ENCODE measurements at regions not wholly inside any gene's neighbourhood (a gene's known extent, or its start where the extent isn't known, plus 50 kb on each side); places are given as distances from the start of the nearest gene placed in this dataset.

DNA sequence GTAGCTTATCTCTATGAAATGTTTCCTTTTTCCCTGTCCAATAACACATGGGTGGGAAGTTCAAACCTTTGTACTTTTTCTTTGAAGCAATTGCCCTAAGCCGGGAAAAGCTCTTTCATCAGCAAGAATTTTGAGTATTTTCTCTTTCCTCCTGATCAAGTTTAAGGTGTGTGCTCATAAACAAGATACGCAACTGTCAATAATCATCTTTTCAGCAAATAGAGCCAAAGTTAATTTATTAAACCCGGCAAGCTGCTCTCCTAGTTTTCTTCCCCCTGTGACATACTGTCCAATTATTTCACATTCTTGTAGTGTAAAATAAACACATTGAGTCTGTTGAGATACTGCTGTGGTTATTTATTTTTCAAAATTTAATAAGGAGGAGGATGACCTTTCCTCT is 194.4 kb downstream of the EDN1 start:
- no peak for TF ChIP-seq CREB1 (CRISPR knock-in tag; IDR thresholded peaks at IDR 0.05)
- TF ChIP-seq, protein P1, sequence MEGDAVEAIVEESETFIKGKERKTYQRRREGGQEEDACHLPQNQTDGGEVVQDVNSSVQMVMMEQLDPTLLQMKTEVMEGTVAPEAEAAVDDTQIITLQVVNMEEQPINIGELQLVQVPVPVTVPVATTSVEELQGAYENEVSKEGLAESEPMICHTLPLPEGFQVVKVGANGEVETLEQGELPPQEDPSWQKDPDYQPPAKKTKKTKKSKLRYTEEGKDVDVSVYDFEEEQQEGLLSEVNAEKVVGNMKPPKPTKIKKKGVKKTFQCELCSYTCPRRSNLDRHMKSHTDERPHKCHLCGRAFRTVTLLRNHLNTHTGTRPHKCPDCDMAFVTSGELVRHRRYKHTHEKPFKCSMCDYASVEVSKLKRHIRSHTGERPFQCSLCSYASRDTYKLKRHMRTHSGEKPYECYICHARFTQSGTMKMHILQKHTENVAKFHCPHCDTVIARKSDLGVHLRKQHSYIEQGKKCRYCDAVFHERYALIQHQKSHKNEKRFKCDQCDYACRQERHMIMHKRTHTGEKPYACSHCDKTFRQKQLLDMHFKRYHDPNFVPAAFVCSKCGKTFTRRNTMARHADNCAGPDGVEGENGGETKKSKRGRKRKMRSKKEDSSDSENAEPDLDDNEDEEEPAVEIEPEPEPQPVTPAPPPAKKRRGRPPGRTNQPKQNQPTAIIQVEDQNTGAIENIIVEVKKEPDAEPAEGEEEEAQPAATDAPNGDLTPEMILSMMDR (IDR thresholded peaks at IDR 0.05) = no peak
- TF ChIP-seq, protein P2, sequence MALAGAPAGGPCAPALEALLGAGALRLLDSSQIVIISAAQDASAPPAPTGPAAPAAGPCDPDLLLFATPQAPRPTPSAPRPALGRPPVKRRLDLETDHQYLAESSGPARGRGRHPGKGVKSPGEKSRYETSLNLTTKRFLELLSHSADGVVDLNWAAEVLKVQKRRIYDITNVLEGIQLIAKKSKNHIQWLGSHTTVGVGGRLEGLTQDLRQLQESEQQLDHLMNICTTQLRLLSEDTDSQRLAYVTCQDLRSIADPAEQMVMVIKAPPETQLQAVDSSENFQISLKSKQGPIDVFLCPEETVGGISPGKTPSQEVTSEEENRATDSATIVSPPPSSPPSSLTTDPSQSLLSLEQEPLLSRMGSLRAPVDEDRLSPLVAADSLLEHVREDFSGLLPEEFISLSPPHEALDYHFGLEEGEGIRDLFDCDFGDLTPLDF (CRISPR knock-in tag; IDR thresholded peaks at IDR 0.05) = no peak
- TF ChIP-seq, protein P3, sequence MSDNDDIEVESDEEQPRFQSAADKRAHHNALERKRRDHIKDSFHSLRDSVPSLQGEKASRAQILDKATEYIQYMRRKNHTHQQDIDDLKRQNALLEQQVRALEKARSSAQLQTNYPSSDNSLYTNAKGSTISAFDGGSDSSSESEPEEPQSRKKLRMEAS (CRISPR knock-in tag; IDR thresholded peaks at IDR 0.05) = no peak
- TF ChIP-seq SP1 (CRISPR knock-in tag; conservative IDR thresholded peaks at IDR 0.05) = no peak
- TF ChIP-seq TCF7 (CRISPR knock-in tag; IDR thresholded peaks at IDR 0.05; ENCODE audit: low read depth) = no peak
- TF ChIP-seq TP53 (CRISPR knock-in tag; IDR thresholded peaks at IDR 0.05) = no peak
- TF ChIP-seq ZNF121 (CRISPR knock-in tag; IDR thresholded peaks at IDR 0.05) = no peak
- TF ChIP-seq, protein P4, sequence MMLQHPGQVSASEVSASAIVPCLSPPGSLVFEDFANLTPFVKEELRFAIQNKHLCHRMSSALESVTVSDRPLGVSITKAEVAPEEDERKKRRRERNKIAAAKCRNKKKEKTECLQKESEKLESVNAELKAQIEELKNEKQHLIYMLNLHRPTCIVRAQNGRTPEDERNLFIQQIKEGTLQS (CRISPR knock-in tag; conservative IDR thresholded peaks at IDR 0.05) = no peak
